Ovary (tissue), 3 donors: ENCODE measurements at regions not wholly inside any gene's neighbourhood (a gene's known extent, or its start where the extent isn't known, plus 50 kb on each side); places are given as distances from the start of the nearest gene placed in this dataset.

ENCODE experiments used
- CTCF ChIP-seq, 3 donors: fragments of 450-650 bp in 2 of 3; fragments of 200-600 bp in 1 of 3; IDR thresholded peaks; one replicate each; pipeline versions ENCODE4 v1.5.1 to v1.8.0; 2016 to 2022; ENCODE audit warnings: antibody characterized with exemption in 3 of 3, mild to moderate bottlenecking in 1 of 3
- EP300 ChIP-seq: sonication (generic); formaldehyde crosslinking; IDR thresholded peaks from one replicate; pipeline ENCODE4 v1.6.1; 2017; ENCODE audit warnings: antibody characterized with exemption
- POLR2A ChIP-seq: fragments of 450-650 bp; IDR thresholded peaks from one replicate; pipeline ENCODE4 v1.6.1; 2017; ENCODE audit warnings: antibody characterized with exemption, mild to moderate bottlenecking, moderate library complexity
- donor health status: DM: no; HTN: no; CAD: no.

GRCh38 chr7:3150027-3150426, 106.4 kb upstream of the CARD11 start:
- no peak for TF ChIP-seq CTCF (IDR thresholded peaks at IDR 0.05)
- TF ChIP-seq EP300, result no peak
- no peak for TF ChIP-seq POLR2A
